ENCODE measurements at regions not wholly inside any gene's neighbourhood (a gene's known extent, or its start where the extent isn't known, plus 50 kb on each side); places are given as distances from the start of the nearest gene placed in this dataset.

DNA sequence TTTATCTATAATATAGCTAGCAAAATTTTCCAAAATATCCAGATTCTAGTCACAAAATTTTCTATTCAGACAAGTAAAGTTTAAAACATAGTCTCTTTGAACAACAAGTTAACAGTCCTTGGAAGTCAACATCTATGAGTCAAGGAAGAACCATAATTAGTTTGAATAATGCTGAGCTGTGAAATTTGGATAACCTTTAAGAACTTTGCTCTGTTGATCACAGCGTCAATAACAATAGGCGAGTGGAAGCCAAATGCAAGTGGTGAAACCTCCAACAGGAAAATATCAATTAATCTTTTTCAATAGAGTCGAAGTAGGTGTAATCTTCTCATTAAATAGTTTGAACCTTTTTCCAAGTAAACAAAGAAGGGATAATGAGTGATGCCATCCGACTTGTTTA is 466.6 kb downstream of the FOXG1 start:
- Histone ChIP-seq H3K36me3 (replicated peaks; ENCODE audit: low read depth, low read length) (no peaks in the 10 kb centered on the region), H2AFZ (ENCODE audit: low read depth, low read length) (no peak overlapping the region), H3K4me3 (ENCODE audit: low read length) (no peak overlapping the region), H3K4me1 (ENCODE audit: low read length) (0 out of 2 replicates have a peak, but pooled peaks cover 4% of the 10 kb centered on the region), H3K4me2 (ENCODE audit: low read length) (no peak overlapping the region), H3K9ac (ENCODE audit: low read length) (no peak overlapping the region), H3K9me3 (ENCODE audit: insufficient read depth, low read length) (no peaks in the 10 kb centered on the region), H4K20me1 (ENCODE audit: insufficient read depth, low read length) (no peaks in the 10 kb centered on the region), H3K27ac (ENCODE audit: low read length) (no peak overlapping the region), H3K79me2 (ENCODE audit: low read length) (no peaks in the 10 kb centered on the region), H3K27me3 (ENCODE audit: low read depth, low read length) (no peaks in the 10 kb centered on the region)
- TF ChIP-seq, protein P1, sequence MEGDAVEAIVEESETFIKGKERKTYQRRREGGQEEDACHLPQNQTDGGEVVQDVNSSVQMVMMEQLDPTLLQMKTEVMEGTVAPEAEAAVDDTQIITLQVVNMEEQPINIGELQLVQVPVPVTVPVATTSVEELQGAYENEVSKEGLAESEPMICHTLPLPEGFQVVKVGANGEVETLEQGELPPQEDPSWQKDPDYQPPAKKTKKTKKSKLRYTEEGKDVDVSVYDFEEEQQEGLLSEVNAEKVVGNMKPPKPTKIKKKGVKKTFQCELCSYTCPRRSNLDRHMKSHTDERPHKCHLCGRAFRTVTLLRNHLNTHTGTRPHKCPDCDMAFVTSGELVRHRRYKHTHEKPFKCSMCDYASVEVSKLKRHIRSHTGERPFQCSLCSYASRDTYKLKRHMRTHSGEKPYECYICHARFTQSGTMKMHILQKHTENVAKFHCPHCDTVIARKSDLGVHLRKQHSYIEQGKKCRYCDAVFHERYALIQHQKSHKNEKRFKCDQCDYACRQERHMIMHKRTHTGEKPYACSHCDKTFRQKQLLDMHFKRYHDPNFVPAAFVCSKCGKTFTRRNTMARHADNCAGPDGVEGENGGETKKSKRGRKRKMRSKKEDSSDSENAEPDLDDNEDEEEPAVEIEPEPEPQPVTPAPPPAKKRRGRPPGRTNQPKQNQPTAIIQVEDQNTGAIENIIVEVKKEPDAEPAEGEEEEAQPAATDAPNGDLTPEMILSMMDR (IDR thresholded peaks at IDR 0.05; ENCODE audit: low read depth, low read length): no peak
- TF ChIP-seq EZH2phosphoT487 (IDR thresholded peaks at IDR 0.05; ENCODE audit: low read depth): no peak

DNA sequence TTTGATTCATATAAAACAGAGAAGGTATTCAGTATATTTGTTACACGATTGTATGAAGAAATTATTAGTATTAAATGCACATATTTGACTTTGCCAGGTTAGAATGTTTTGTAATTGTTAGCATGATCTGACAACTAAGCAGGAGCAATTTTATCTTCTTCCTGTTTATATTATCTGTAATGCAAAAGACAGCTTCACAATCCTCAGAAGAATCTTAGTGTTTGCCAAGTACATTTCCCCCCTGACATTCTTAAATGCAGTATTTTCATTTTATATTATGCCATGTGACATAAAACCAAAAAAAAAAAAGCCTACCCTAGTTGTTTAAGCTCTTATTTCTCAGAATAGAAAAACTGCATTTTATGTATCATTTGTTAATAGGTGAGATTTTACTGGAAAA is 469.4 kb downstream of the FOXG1 start:
- TF ChIP-seq, protein P1 (IDR thresholded peaks at IDR 0.05; ENCODE audit: low read depth, low read length): no peak
- TF ChIP-seq EZH2phosphoT487 (IDR thresholded peaks at IDR 0.05; ENCODE audit: low read depth): no peak
- Histone ChIP-seq H3K4me3 (ENCODE audit: low read length) (no peak overlapping the region), H3K79me2 (ENCODE audit: low read length) (no peaks in the 10 kb centered on the region), H3K27me3 (ENCODE audit: low read depth, low read length) (no peaks in the 10 kb centered on the region), H3K27ac (ENCODE audit: low read length) (no peak overlapping the region), H3K4me2 (ENCODE audit: low read length) (no peak overlapping the region), H3K36me3 (replicated peaks; ENCODE audit: low read depth, low read length) (no peaks in the 10 kb centered on the region), H4K20me1 (ENCODE audit: insufficient read depth, low read length) (no peaks in the 10 kb centered on the region), H3K9ac (ENCODE audit: low read length) (no peak overlapping the region), H2AFZ (ENCODE audit: low read depth, low read length) (no peak overlapping the region), H3K4me1 (ENCODE audit: low read length) (0 out of 2 replicates have a peak, but pooled peaks cover 4% of the 10 kb centered on the region), H3K9me3 (ENCODE audit: insufficient read depth, low read length) (no peaks in the 10 kb centered on the region)

DNA sequence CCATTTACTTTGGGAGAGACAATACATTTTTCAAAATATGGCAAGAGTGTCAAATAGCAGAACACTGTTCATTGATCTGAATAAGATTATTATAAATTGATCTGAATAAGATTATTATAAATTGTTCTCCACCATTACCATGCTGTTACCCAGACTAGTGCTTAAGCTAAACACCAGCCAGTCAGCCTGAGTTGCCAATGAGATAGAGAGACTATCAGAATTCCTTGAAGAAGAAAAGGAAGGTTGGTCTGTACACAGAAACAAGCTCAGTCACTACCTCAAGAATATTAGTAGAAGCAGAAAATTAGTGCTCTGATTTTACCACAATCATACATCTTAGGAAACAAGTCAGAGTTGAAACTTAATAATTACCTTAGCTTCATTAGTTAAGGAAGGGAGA is 469.8 kb downstream of the FOXG1 start:
- H3K4me2 ChIP-seq (ENCODE audit: low read length): no peak overlapping the region
- no peak overlapping the region for H3K4me3 ChIP-seq (ENCODE audit: low read length)
- no peak overlapping the region for H3K9ac ChIP-seq (ENCODE audit: low read length)
- TF ChIP-seq, protein P1 (IDR thresholded peaks at IDR 0.05; ENCODE audit: low read depth, low read length): no peak
- TF ChIP-seq EZH2phosphoT487 (IDR thresholded peaks at IDR 0.05; ENCODE audit: low read depth): no peak
- H3K27ac ChIP-seq (ENCODE audit: low read length): no peak overlapping the region
- no peaks in the 10 kb centered on the region for H3K36me3 ChIP-seq (replicated peaks; ENCODE audit: low read depth, low read length)
- H3K9me3 ChIP-seq (ENCODE audit: insufficient read depth, low read length): no peaks in the 10 kb centered on the region
- no peaks in the 10 kb centered on the region for H3K79me2 ChIP-seq (ENCODE audit: low read length)
- H2AFZ ChIP-seq (ENCODE audit: low read depth, low read length): no peak overlapping the region; the same call in 1 of the 2 replicates
- no peaks in the 10 kb centered on the region for H3K27me3 ChIP-seq (ENCODE audit: low read depth, low read length)
- no peaks in the 10 kb centered on the region for H4K20me1 ChIP-seq (ENCODE audit: insufficient read depth, low read length)
- H3K4me1 ChIP-seq (ENCODE audit: low read length): 0 out of 2 replicates have a peak, but pooled peaks cover 4% of the 10 kb centered on the region

DNA sequence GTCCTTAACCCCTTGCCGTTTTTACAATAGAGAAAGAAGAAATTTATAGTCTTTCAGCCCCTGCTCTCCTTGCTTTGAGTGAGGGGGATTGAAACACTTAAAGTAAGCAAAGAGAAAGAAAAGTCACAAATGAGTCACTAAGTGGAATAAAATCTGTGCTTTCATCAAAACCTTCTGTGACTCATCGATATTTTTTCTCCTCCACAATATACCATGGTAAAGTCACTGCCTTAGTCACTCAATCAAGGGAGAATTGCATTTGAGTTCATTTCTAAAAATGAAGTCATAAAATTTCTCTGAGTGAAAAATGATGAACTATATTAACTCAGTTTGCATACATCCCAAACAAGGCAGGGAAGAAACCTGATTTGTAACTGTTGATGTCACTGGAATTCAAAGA is 470.3 kb downstream of the FOXG1 start:
- Histone ChIP-seq H3K27ac (ENCODE audit: low read length) (no peak overlapping the region), H3K4me2 (ENCODE audit: low read length) (no peak overlapping the region)

More for the DNA sequence above, 470.3 kb downstream of the FOXG1 start:
- Histone ChIP-seq H3K4me1 (ENCODE audit: low read length) (0 out of 2 replicates have a peak, but pooled peaks cover 4% of the 10 kb centered on the region), H3K9ac (ENCODE audit: low read length) (no peak overlapping the region), H3K27me3 (ENCODE audit: low read depth, low read length) (no peaks in the 10 kb centered on the region), H3K79me2 (ENCODE audit: low read length) (no peaks in the 10 kb centered on the region), H4K20me1 (ENCODE audit: insufficient read depth, low read length) (no peaks in the 10 kb centered on the region), H2AFZ (ENCODE audit: low read depth, low read length) (no peak overlapping the region; the same call in 1 of the 2 replicates), H3K36me3 (replicated peaks; ENCODE audit: low read depth, low read length) (no peaks in the 10 kb centered on the region), H3K4me3 (ENCODE audit: low read length) (no peak overlapping the region), H3K9me3 (ENCODE audit: insufficient read depth, low read length) (no peaks in the 10 kb centered on the region)
- TF ChIP-seq, protein P1 (IDR thresholded peaks at IDR 0.05; ENCODE audit: low read depth, low read length): no peak
- no peak for TF ChIP-seq EZH2phosphoT487 (IDR thresholded peaks at IDR 0.05; ENCODE audit: low read depth)

Data from OCI-LY3 (cell line).